Esophagus muscularis mucosa (tissue), 4 donors: ENCODE measurements at regions not wholly inside any gene's neighbourhood (a gene's known extent, or its start where the extent isn't known, plus 50 kb on each side); places are given as distances from the start of the nearest gene placed in this dataset.

Source experiments
- DNase-seq: peaks from one replicate; pipeline ENCODE4 v3.0.0-alpha.2; 2017; ENCODE audit errors: extremely low spot score
- H3K27ac ChIP-seq, 4 donors: fragments of 200-600 bp; sonication (generic); replicated peaks in 1 of 4; 1 replicate in 3 of 4; 2 replicates in 1 of 4; pipeline ENCODE4 v1.5.1; 2016 to 2019; ENCODE audit warnings: mild to moderate bottlenecking in 1 of 4
- H3K27me3 ChIP-seq, 4 donors: fragments of 200-600 bp; sonication (generic); one replicate each; pipeline versions ENCODE4 v1.5.1 to v1.6.0; 2016 to 2019
- H3K36me3 ChIP-seq, 4 donors: fragments of 200-600 bp; sonication (generic); one replicate each; pipeline ENCODE4 v1.5.1; 2016 to 2019
- H3K4me1 ChIP-seq, 4 donors: fragments of 200-600 bp; sonication (generic); one replicate each; pipeline ENCODE4 v1.5.1; 2016 to 2019
- H3K4me3 ChIP-seq, 4 donors: fragments of 200-600 bp; sonication (generic); 1 replicate in 2 of 4; 2 replicates in 2 of 4; pipeline ENCODE4 v1.5.1; 2016 to 2019; ENCODE audit warnings: mild to moderate bottlenecking in 4 of 4, moderate library complexity in 1 of 4
- H3K9me3 ChIP-seq, 4 donors: fragments of 200-600 bp; sonication (generic); 1 replicate in 3 of 4; 2 replicates in 1 of 4; pipeline ENCODE4 v1.5.1; 2016 to 2019
- CTCF ChIP-seq, 3 experiments: fragments of 200-600 bp in 2 of 3; fragments of 450-650 bp in 1 of 3; sonication (generic) in 2 of 3; IDR thresholded peaks; one replicate each; pipeline ENCODE4 v1.5.1; 2017 to 2019; ENCODE audit warnings: antibody characterized with exemption in 3 of 3, mild to moderate bottlenecking in 2 of 3, moderate library complexity in 1 of 3
- EP300 ChIP-seq: sonication (generic); formaldehyde crosslinking; IDR thresholded peaks from one replicate; pipeline ENCODE4 v1.6.1; 2017; ENCODE audit warnings: antibody characterized with exemption
- POLR2A ChIP-seq: fragments of 450-650 bp; IDR thresholded peaks from one replicate; pipeline ENCODE4 v1.6.1; 2017; ENCODE audit warnings: antibody characterized with exemption, moderate library complexity, mild to moderate bottlenecking, low read depth
- POLR2AphosphoS5 ChIP-seq, 2 donors: sonication (generic); formaldehyde crosslinking; IDR thresholded peaks; one replicate each; pipeline ENCODE4 v1.6.1; 2017; ENCODE audit warnings: antibody characterized with exemption in 2 of 2
- WGBS: methylation state at CpG from one replicate; pipeline ENCODE4 v1.1.5; 2018; 5-methylcytosine and 5-hydroxymethylcytosine counted together
- intact Hi-C: fragments of 100-400 bp; cut with DNase I; formaldehyde crosslinking; loops from one replicate; pipeline ENCODE4 v1.15.1; 2023

GRCh38 chr1:36612881-36613280, 130.2 kb upstream of the CSF3R start:
- Histone ChIP-seq H3K4me3 (no peak overlapping the region), H3K4me1 (no peaks in the 10 kb centered on the region), H3K27me3 (peaks cover 0 to 45% (median 0%) of the 10 kb centered on the region in 4 donors), H3K9me3 (no peaks in the 10 kb centered on the region), H3K36me3 (no peaks in the 10 kb centered on the region), H3K27ac (no peak overlapping the region)
- no peak for TF ChIP-seq POLR2A
- TF ChIP-seq EP300, result no peak
- no peak for TF ChIP-seq CTCF (IDR thresholded peaks at IDR 0.05)
- TF ChIP-seq POLR2AphosphoS5 (IDR thresholded peaks at IDR 0.05), result no peak
- no peak for DNase-seq
- intact Hi-C loops, result no loop called here
- WGBS, result 41% methylated on average over 8 of the region's 8 CpGs

GRCh38 chr1:36612121-36612520, 129.4 kb upstream of the CSF3R start:
- intact Hi-C loops, result no loop called here

DNA sequence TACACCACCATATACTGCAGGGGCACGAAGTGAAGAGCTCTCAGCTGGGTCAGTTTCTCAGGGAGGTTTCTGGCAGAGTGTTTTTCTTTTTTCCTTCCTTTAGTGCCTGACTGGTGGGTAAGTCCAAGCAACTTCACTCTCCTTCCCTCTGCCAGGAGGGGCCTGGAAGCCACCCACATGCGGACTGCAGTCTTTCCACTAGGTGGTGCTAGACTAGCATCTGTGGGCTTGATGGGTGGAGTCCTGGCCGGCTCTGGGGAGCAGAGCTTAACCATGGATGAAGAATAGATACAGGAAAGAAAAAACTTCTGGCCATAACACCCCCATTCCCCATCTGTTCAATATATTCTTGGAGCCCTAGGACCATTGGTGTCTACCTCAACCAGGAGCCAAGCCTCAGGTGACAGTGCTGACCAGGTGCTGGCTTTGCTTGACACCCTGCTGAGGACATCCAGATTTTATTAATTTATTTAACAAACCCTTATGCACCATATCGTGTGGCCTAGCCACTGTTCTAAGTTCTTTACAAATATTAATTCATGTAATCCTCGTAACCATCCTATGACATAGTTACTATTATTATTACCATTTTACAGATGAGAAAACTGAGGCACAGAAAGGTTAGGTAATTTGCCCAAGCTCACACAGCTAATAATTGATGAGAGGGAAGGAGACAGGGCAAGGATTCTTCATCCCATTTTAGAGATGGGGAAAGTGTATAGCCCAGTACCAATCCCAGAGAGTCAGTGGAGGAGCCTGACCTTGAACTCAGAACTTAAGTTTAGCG, 126.7 kb upstream of the CSF3R start:
- no peaks in the 10 kb centered on the region for H3K4me1 ChIP-seq
- 41% methylated on average over 6 of the region's 6 CpGs for WGBS
- no peaks in the 10 kb centered on the region for H3K36me3 ChIP-seq
- TF ChIP-seq CTCF (IDR thresholded peaks at IDR 0.05) (peak in 2 of 3 experiments; percentile 21 to 44), EP300 (no peak)
- no peaks in the 10 kb centered on the region for H3K9me3 ChIP-seq
- no peak for DNase-seq
- intact Hi-C loops, result no loop called here
- H3K4me3 ChIP-seq, result no peak overlapping the region
- peaks cover 0 to 58% (median 0%) of the 10 kb centered on the region in 4 donors for H3K27me3 ChIP-seq
- no peak overlapping the region for H3K27ac ChIP-seq

More at GRCh38 chr1:36612121-36612520, 129.4 kb upstream of the CSF3R start:
- Histone ChIP-seq H3K9me3 (no peaks in the 10 kb centered on the region), H3K27me3 (peaks cover 0 to 53% (median 0%) of the 10 kb centered on the region in 4 donors), H3K4me1 (no peaks in the 10 kb centered on the region), H3K36me3 (no peaks in the 10 kb centered on the region), H3K27ac (no peak overlapping the region), H3K4me3 (no peak overlapping the region)
- 70% methylated on average over 6 of the region's 10 CpGs for WGBS
- TF ChIP-seq EP300, result no peak
- TF ChIP-seq CTCF (IDR thresholded peaks at IDR 0.05), result no peak
- TF ChIP-seq POLR2AphosphoS5 (IDR thresholded peaks at IDR 0.05), result no peak
- TF ChIP-seq POLR2A, result no peak
- DNase-seq, result no peak

- Histone ChIP-seq H3K36me3 (no peaks in the 10 kb centered on the region), H3K27ac (no peak overlapping the region), H3K4me3 (no peak overlapping the region), H3K4me1 (no peaks in the 10 kb centered on the region), H3K27me3 (peaks cover 0 to 54% (median 0%) of the 10 kb centered on the region in 4 donors), H3K9me3 (no peaks in the 10 kb centered on the region)
- TF ChIP-seq CTCF (IDR thresholded peaks at IDR 0.05) (no peak), POLR2AphosphoS5 (IDR thresholded peaks at IDR 0.05) (no peak), POLR2A (no peak), EP300 (no peak)
- WGBS, result 36% methylated on average over 1 of the region's 1 CpG
- DNase-seq, result no peak
- intact Hi-C loops, result no loop called here
Measured at GRCh38 chr1:36608272-36608671, 125.6 kb upstream of the CSF3R start.

DNA sequence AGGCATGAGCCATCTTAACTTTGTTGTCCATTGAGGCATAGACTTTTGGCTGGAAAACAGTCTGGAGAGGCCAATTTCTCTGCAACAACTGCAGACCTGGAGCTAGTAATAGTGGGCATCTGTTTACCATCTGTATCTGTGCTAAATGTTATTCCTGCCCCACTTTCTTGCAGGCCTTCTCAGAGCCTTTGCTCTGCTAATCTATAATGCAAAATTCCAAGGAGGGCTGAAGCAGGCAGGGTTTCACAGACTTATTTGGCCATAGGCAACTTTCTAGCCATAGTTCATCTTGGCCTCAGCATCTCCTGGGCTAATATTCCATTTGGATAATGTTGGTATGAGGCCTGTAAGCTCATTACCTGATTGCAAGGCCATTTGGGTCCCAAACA, 124.5 kb upstream of the CSF3R start:
- intact Hi-C loops, result no loop called here
- Histone ChIP-seq H3K27ac (no peak overlapping the region), H3K9me3 (no peaks in the 10 kb centered on the region), H3K4me1 (no peaks in the 10 kb centered on the region), H3K4me3 (no peak overlapping the region), H3K27me3 (peaks cover 0 to 54% (median 0%) of the 10 kb centered on the region in 4 donors), H3K36me3 (no peaks in the 10 kb centered on the region)
- DNase-seq, result no peak
- TF ChIP-seq CTCF (IDR thresholded peaks at IDR 0.05) (no peak), EP300 (no peak), POLR2A (no peak), POLR2AphosphoS5 (IDR thresholded peaks at IDR 0.05) (no peak)
